ENCODE measurements at regions not wholly inside any gene's neighbourhood (a gene's known extent, or its start where the extent isn't known, plus 50 kb on each side); places are given as distances from the start of the nearest gene placed in this dataset.

GRCh38 chr19:31589109-31589508 is 239.9 kb upstream of the TSHZ3 start:
- no peak for TF ChIP-seq CTCF (IDR thresholded peaks at IDR 0.05; ENCODE audit: unreplicated experiment)
- H3K27ac Mint-ChIP-seq (ENCODE audit: low read depth, unreplicated experiment): no peak overlapping the region
- no peaks in the 10 kb centered on the region for H3K36me3 Mint-ChIP-seq (ENCODE audit: insufficient read depth, unreplicated experiment)
- no peaks in the 10 kb centered on the region for H3K4me1 Mint-ChIP-seq (ENCODE audit: insufficient read depth, unreplicated experiment)
- no TSS peak for BruUV-seq (replicated peaks)
- no peak for DNase-seq (ENCODE audit: unreplicated experiment)
- intact Hi-C loops (cut with micrococcal nuclease): no loop called here
- CTCF ChIA-PET: no interaction called here
- H3K9me3 Mint-ChIP-seq (ENCODE audit: unreplicated experiment): peaks cover 36% of the 10 kb centered on the region
- H3K4me3 Mint-ChIP-seq (ENCODE audit: unreplicated experiment): no peak overlapping the region
- POLR2A ChIA-PET: no interaction called here
- no peaks in the 10 kb centered on the region for H3K27me3 Mint-ChIP-seq (ENCODE audit: insufficient read depth, unreplicated experiment)

GRCh38 chr19:31591258-31591657 is 242.0 kb upstream of the TSHZ3 start:
- no peak overlapping the region for H3K4me3 Mint-ChIP-seq (ENCODE audit: unreplicated experiment)
- no peaks in the 10 kb centered on the region for H3K4me1 Mint-ChIP-seq (ENCODE audit: insufficient read depth, unreplicated experiment)
- no peaks in the 10 kb centered on the region for H3K27me3 Mint-ChIP-seq (ENCODE audit: insufficient read depth, unreplicated experiment)
- intact Hi-C loops (cut with micrococcal nuclease): no loop called here
- POLR2A ChIA-PET: no interaction called here
- H3K27ac Mint-ChIP-seq (ENCODE audit: low read depth, unreplicated experiment): no peak overlapping the region
- peaks cover 51% of the 10 kb centered on the region for H3K9me3 Mint-ChIP-seq (ENCODE audit: unreplicated experiment)
- CTCF ChIA-PET: interaction anchor here (0.6 kb wide), 1 partner anchor 1045 kb away, joined by 4 read pairs; no protein-coding TSS in a partner anchor
- no peak for TF ChIP-seq CTCF (IDR thresholded peaks at IDR 0.05; ENCODE audit: unreplicated experiment)
- BruUV-seq (replicated peaks): no TSS peak
- no peak for DNase-seq (ENCODE audit: unreplicated experiment)
- H3K36me3 Mint-ChIP-seq (ENCODE audit: insufficient read depth, unreplicated experiment): no peaks in the 10 kb centered on the region

- intact Hi-C loops (cut with micrococcal nuclease): no loop called here
- POLR2A ChIA-PET: no interaction called here
- Mint-ChIP-seq H3K4me1 (ENCODE audit: insufficient read depth, unreplicated experiment) (no peaks in the 10 kb centered on the region), H3K36me3 (ENCODE audit: insufficient read depth, unreplicated experiment) (no peaks in the 10 kb centered on the region), H3K4me3 (ENCODE audit: unreplicated experiment) (no peak overlapping the region), H3K27ac (ENCODE audit: low read depth, unreplicated experiment) (no peak overlapping the region), H3K9me3 (ENCODE audit: unreplicated experiment) (peaks cover 50% of the 10 kb centered on the region), H3K27me3 (ENCODE audit: insufficient read depth, unreplicated experiment) (no peaks in the 10 kb centered on the region)
- no peak for TF ChIP-seq CTCF (IDR thresholded peaks at IDR 0.05; ENCODE audit: unreplicated experiment)
- no peak for DNase-seq (ENCODE audit: unreplicated experiment)
- CTCF ChIA-PET: interaction anchor here (0.6 kb wide), 2 partner anchors 10 to 119 kb away, joined by 3 to 4 read pairs; no protein-coding TSS in a partner anchor
- no TSS peak for BruUV-seq (replicated peaks)
These were observed 243.2 kb upstream of the TSHZ3 start for GRCh38 chr19:31592456-31592855.

- H3K4me3 Mint-ChIP-seq (ENCODE audit: unreplicated experiment): no peak overlapping the region
- intact Hi-C loops (cut with micrococcal nuclease): no loop called here
These were observed 245.5 kb upstream of the TSHZ3 start for GRCh38 chr19:31594701-31595100.

More at GRCh38 chr19:31594701-31595100, 245.5 kb upstream of the TSHZ3 start:
- no peak overlapping the region for H3K27ac Mint-ChIP-seq (ENCODE audit: low read depth, unreplicated experiment)
- TF ChIP-seq CTCF (IDR thresholded peaks at IDR 0.05; ENCODE audit: unreplicated experiment): no peak
- ChIA-PET POLR2A (no interaction called here), CTCF (no interaction called here)
- no peaks in the 10 kb centered on the region for H3K27me3 Mint-ChIP-seq (ENCODE audit: insufficient read depth, unreplicated experiment)
- no TSS peak for BruUV-seq (replicated peaks)
- DNase-seq (ENCODE audit: unreplicated experiment): no peak
- no peaks in the 10 kb centered on the region for H3K36me3 Mint-ChIP-seq (ENCODE audit: insufficient read depth, unreplicated experiment)
- peaks cover 53% of the 10 kb centered on the region for H3K9me3 Mint-ChIP-seq (ENCODE audit: unreplicated experiment)
- no peaks in the 10 kb centered on the region for H3K4me1 Mint-ChIP-seq (ENCODE audit: insufficient read depth, unreplicated experiment)
